Peyer's patch (tissue), 4 donors: ENCODE measurements at regions not wholly inside any gene's neighbourhood (a gene's known extent, or its start where the extent isn't known, plus 50 kb on each side); places are given as distances from the start of the nearest gene placed in this dataset.

Experiments
- DNase-seq, 3 donors: peaks; one replicate each; pipeline ENCODE4 v3.0.0-alpha.2; 2017 to 2019
- H3K27ac ChIP-seq, 4 donors: fragments of 200-600 bp; sonication (generic); one replicate each; pipeline ENCODE4 v1.5.1; 2016 to 2019
- H3K27me3 ChIP-seq, 2 donors: fragments of 200-600 bp; sonication (generic); one replicate each; pipeline ENCODE4 v1.5.1; 2019
- H3K36me3 ChIP-seq, 3 donors: fragments of 200-600 bp; sonication (generic); one replicate each; pipeline ENCODE4 v1.5.1; 2016 to 2019
- H3K4me1 ChIP-seq, 4 donors: fragments of 200-600 bp; sonication (generic); one replicate each; pipeline ENCODE4 v1.5.1; 2016 to 2019
- H3K4me3 ChIP-seq, 4 donors: fragments of 200-600 bp; sonication (generic); 1 replicate in 3 of 4; 2 replicates in 1 of 4; pipeline ENCODE4 v1.5.1; 2016 to 2019; ENCODE audit warnings: mild to moderate bottlenecking in 1 of 4
- H3K9me3 ChIP-seq, 4 donors: fragments of 200-600 bp; sonication (generic); one replicate each; pipeline ENCODE4 v1.5.1; 2016 to 2019; ENCODE audit warnings: mild to moderate bottlenecking in 1 of 4
- CTCF ChIP-seq, 6 experiments: fragments of 450-650 bp in 4 of 6; fragments of 200-600 bp in 2 of 6; sonication (generic) in 1 of 6; IDR thresholded peaks; one replicate each; pipeline ENCODE4 v1.5.1; 2017 to 2019; ENCODE audit warnings: antibody characterized with exemption in 6 of 6, mild to moderate bottlenecking in 3 of 6, moderate library complexity in 1 of 6
- POLR2A ChIP-seq, 2 donors: fragments of 450-650 bp; IDR thresholded peaks; one replicate each; pipeline ENCODE4 v1.5.1; 2017; ENCODE audit warnings: antibody characterized with exemption in 2 of 2, mild to moderate bottlenecking in 2 of 2, moderate library complexity in 2 of 2

GRCh38 chr2:9745153-9745899 is 97.9 kb upstream of the TAF1B start:
- no peak for TF ChIP-seq POLR2A (IDR thresholded peaks at IDR 0.05)
- H3K36me3 ChIP-seq = no peaks in the 10 kb centered on the region
- no peak for DNase-seq
- H3K4me3 ChIP-seq = no peak overlapping the region
- peaks cover 0 to 6% (median 0%) of the 10 kb centered on the region in 4 donors for H3K4me1 ChIP-seq
- no peaks in the 10 kb centered on the region for H3K9me3 ChIP-seq
- H3K27ac ChIP-seq = no peak overlapping the region
- H3K27me3 ChIP-seq = no peaks in the 10 kb centered on the region

GRCh38 chr2:9747396-9747795 is 95.9 kb upstream of the TAF1B start:
- TF ChIP-seq CTCF (IDR thresholded peaks at IDR 0.05) (no peak), POLR2A (IDR thresholded peaks at IDR 0.05) (no peak)
- H3K4me3 ChIP-seq = no peak overlapping the region
- H3K27ac ChIP-seq = no peak overlapping the region
- no peaks in the 10 kb centered on the region for H3K9me3 ChIP-seq
- DNase-seq = no peak
- no peaks in the 10 kb centered on the region for H3K27me3 ChIP-seq
- peaks cover 0 to 8% (median under 1%) of the 10 kb centered on the region in 4 donors for H3K4me1 ChIP-seq
- no peaks in the 10 kb centered on the region for H3K36me3 ChIP-seq

- no peaks in the 10 kb centered on the region for H3K27me3 ChIP-seq
- no peak overlapping the region for H3K27ac ChIP-seq
- no peaks in the 10 kb centered on the region for H3K9me3 ChIP-seq
- H3K4me1 ChIP-seq = peaks cover 0 to 20% (median 8%) of the 10 kb centered on the region in 4 donors
- DNase-seq = no peak
- no peaks in the 10 kb centered on the region for H3K36me3 ChIP-seq
- no peak overlapping the region for H3K4me3 ChIP-seq
- TF ChIP-seq CTCF (IDR thresholded peaks at IDR 0.05) = no peak
- no peak for TF ChIP-seq POLR2A (IDR thresholded peaks at IDR 0.05)
Observed at GRCh38 chr2:9748577-9748976, 94.7 kb upstream of the TAF1B start.

- Histone ChIP-seq H3K27me3 (no peaks in the 10 kb centered on the region), H3K9me3 (no peaks in the 10 kb centered on the region), H3K4me3 (no peak overlapping the region), H3K36me3 (no peaks in the 10 kb centered on the region), H3K4me1 (peaks cover 0 to 30% (median 12%) of the 10 kb centered on the region in 4 donors), H3K27ac (no peak overlapping the region)
- no peak for DNase-seq
- TF ChIP-seq CTCF (IDR thresholded peaks at IDR 0.05) (no peak), POLR2A (IDR thresholded peaks at IDR 0.05) (no peak)
Observed at GRCh38 chr2:9749546-9750223, 93.6 kb upstream of the TAF1B start.

GRCh38 chr2:9750224-9751215 is 92.8 kb upstream of the TAF1B start:
- H3K36me3 ChIP-seq = no peaks in the 10 kb centered on the region
- DNase-seq = no peak
- no peaks in the 10 kb centered on the region for H3K27me3 ChIP-seq
- no peak overlapping the region for H3K4me3 ChIP-seq
- TF ChIP-seq POLR2A (IDR thresholded peaks at IDR 0.05) (no peak), CTCF (IDR thresholded peaks at IDR 0.05) (no peak)
- no peaks in the 10 kb centered on the region for H3K9me3 ChIP-seq
- peaks cover 0 to 25% (median 12%) of the 10 kb centered on the region in 4 donors for H3K4me1 ChIP-seq
- no peak overlapping the region for H3K27ac ChIP-seq
